ENCODE measurements at regions not wholly inside any gene's neighbourhood (a gene's known extent, or its start where the extent isn't known, plus 50 kb on each side); places are given as distances from the start of the nearest gene placed in this dataset.

GRCh38 chr1:56310945-56311344 lies 268.4 kb downstream of the PLPP3 start:
- Histone ChIP-seq H3K4me3 (replicated peaks; ENCODE audit: low read depth, low read length) (no peak overlapping the region), H3K36me3 (ENCODE audit: control insufficient read depth, insufficient read depth, low read length) (no peaks in the 10 kb centered on the region), H3K27me3 (replicated peaks; ENCODE audit: control insufficient read depth, insufficient read depth, low read length) (no peaks in the 10 kb centered on the region)
- DNase-seq (ENCODE audit: extremely low read depth, insufficient read length) = no peak
- no peak for TF ChIP-seq CTCF (IDR thresholded peaks at IDR 0.05; ENCODE audit: insufficient read depth, low read length, poor library complexity, severe bottlenecking)

GRCh38 chr1:56309065-56309464 lies 270.3 kb downstream of the PLPP3 start:
- Histone ChIP-seq H3K4me3 (replicated peaks; ENCODE audit: low read depth, low read length) (no peak overlapping the region), H3K27me3 (replicated peaks; ENCODE audit: control insufficient read depth, insufficient read depth, low read length) (no peaks in the 10 kb centered on the region), H3K36me3 (ENCODE audit: control insufficient read depth, insufficient read depth, low read length) (no peaks in the 10 kb centered on the region)
- DNase-seq (ENCODE audit: extremely low read depth, insufficient read length) = no peak
- no peak for TF ChIP-seq CTCF (IDR thresholded peaks at IDR 0.05; ENCODE audit: insufficient read depth, low read length, poor library complexity, severe bottlenecking)

- no peaks in the 10 kb centered on the region for H3K27me3 ChIP-seq (replicated peaks; ENCODE audit: control insufficient read depth, insufficient read depth, low read length)
- no peak for TF ChIP-seq CTCF (IDR thresholded peaks at IDR 0.05; ENCODE audit: insufficient read depth, low read length, poor library complexity, severe bottlenecking)
- DNase-seq (ENCODE audit: extremely low read depth, insufficient read length) = no peak
- H3K4me3 ChIP-seq (replicated peaks; ENCODE audit: low read depth, low read length) = no peak overlapping the region
- no peaks in the 10 kb centered on the region for H3K36me3 ChIP-seq (ENCODE audit: control insufficient read depth, insufficient read depth, low read length)
These were observed 274.4 kb downstream of the PLPP3 start for GRCh38 chr1:56304975-56305374.

- Histone ChIP-seq H3K36me3 (ENCODE audit: control insufficient read depth, insufficient read depth, low read length) (no peaks in the 10 kb centered on the region), H3K4me3 (replicated peaks; ENCODE audit: low read depth, low read length) (no peak overlapping the region), H3K27me3 (replicated peaks; ENCODE audit: control insufficient read depth, insufficient read depth, low read length) (no peaks in the 10 kb centered on the region)
- TF ChIP-seq CTCF (IDR thresholded peaks at IDR 0.05; ENCODE audit: insufficient read depth, low read length, poor library complexity, severe bottlenecking) = no peak
- DNase-seq (ENCODE audit: extremely low read depth, insufficient read length) = no peak
These were observed 275.6 kb downstream of the PLPP3 start for GRCh38 chr1:56303805-56304204.

GRCh38 chr1:56302878-56303277 lies 276.5 kb downstream of the PLPP3 start:
- no peak overlapping the region for H3K4me3 ChIP-seq (replicated peaks; ENCODE audit: low read depth, low read length)
- DNase-seq (ENCODE audit: extremely low read depth, insufficient read length) = no peak
- no peak for TF ChIP-seq CTCF (IDR thresholded peaks at IDR 0.05; ENCODE audit: insufficient read depth, low read length, poor library complexity, severe bottlenecking)
- no peaks in the 10 kb centered on the region for H3K27me3 ChIP-seq (replicated peaks; ENCODE audit: control insufficient read depth, insufficient read depth, low read length)
- H3K36me3 ChIP-seq (ENCODE audit: control insufficient read depth, insufficient read depth, low read length) = no peaks in the 10 kb centered on the region

GRCh38 chr1:56301791-56302190 lies 277.6 kb downstream of the PLPP3 start:
- no peak for TF ChIP-seq CTCF (IDR thresholded peaks at IDR 0.05; ENCODE audit: insufficient read depth, low read length, poor library complexity, severe bottlenecking)
- no peak for DNase-seq (ENCODE audit: extremely low read depth, insufficient read length)
- H3K36me3 ChIP-seq (ENCODE audit: control insufficient read depth, insufficient read depth, low read length) = no peaks in the 10 kb centered on the region
- no peaks in the 10 kb centered on the region for H3K27me3 ChIP-seq (replicated peaks; ENCODE audit: control insufficient read depth, insufficient read depth, low read length)
- no peak overlapping the region for H3K4me3 ChIP-seq (replicated peaks; ENCODE audit: low read depth, low read length)

All from GM06990 (cell line).